IMR-90 (cell line): ENCODE measurements at regions not wholly inside any gene's neighbourhood (a gene's known extent, or its start where the extent isn't known, plus 50 kb on each side); places are given as distances from the start of the nearest gene placed in this dataset.

ENCODE experiments used
- ATAC-seq: fragments of 200-7000 bp; cut with Tn5 transposase; 2 replicates; pipeline ENCODE4 v1.9.1; 2020; ENCODE audit warnings: low read depth, mild to moderate bottlenecking, moderate library complexity
- BruUV-seq: library from RNA; stranded (reverse); fragments of 400-500 nt; replicated peaks from 2 replicates; lab custom pipeline; 2021; lab: Mats Ljungman, UMichigan
- CTCF ChIA-PET: fragments of 300-600 bp; formaldehyde crosslinking; extraction: SDS; loops from one replicate; lab custom pipeline; 2021; ENCODE audit warnings: antibody characterized with exemption; lab: Yijun Ruan, JAX
- POLR2A ChIA-PET: fragments of 300-600 bp; sonication (Branson Sonifier 250); formaldehyde crosslinking; loops from one replicate; lab custom pipeline; 2022; ENCODE audit warnings: antibody characterized with exemption; ENCODE audit not compliant: unreplicated experiment; lab: Charles Lee
- DNase-seq: peaks from one replicate; pipeline ENCODE4 v3.0.0; 2013
- H2AFZ ChIP-seq: replicated peaks from 2 replicates; pipeline ENCODE3; 2013; ENCODE audit warnings: low read length, mild to moderate bottlenecking; ENCODE audit not compliant: poor library complexity
- H2AK5ac ChIP-seq: 2 replicates; pipeline ENCODE4 v1.6.1; 2013; ENCODE audit warnings: low read depth, low read length, inconsistent platforms
- H2AK9ac ChIP-seq: replicated peaks from 2 replicates; pipeline ENCODE3; 2013; ENCODE audit warnings: mild to moderate bottlenecking, low read depth, low read length, moderate library complexity; ENCODE audit not compliant: poor library complexity
- H2BK120ac ChIP-seq: 2 replicates; pipeline ENCODE4 v1.6.1; 2013; ENCODE audit warnings: low read depth, low read length, inconsistent platforms
- H2BK15ac ChIP-seq: 3 replicates; pipeline ENCODE4 v1.6.1; 2013; ENCODE audit warnings: low read depth, low read length, inconsistent platforms
- H2BK20ac ChIP-seq: 2 replicates; pipeline ENCODE4 v1.6.1; 2013; ENCODE audit warnings: low read depth, mild to moderate bottlenecking, inconsistent platforms, low read length, moderate library complexity
- H2BK5ac ChIP-seq: 2 replicates; pipeline ENCODE4 v1.6.1; 2013; ENCODE audit warnings: mild to moderate bottlenecking, low read depth, low read length, inconsistent platforms; ENCODE audit not compliant: poor library complexity, severe bottlenecking
- H3K14ac ChIP-seq: replicated peaks from 2 replicates; pipeline ENCODE4 v1.6.1; 2013; ENCODE audit warnings: low read depth, low read length, inconsistent platforms
- H3K18ac ChIP-seq: 2 replicates; pipeline ENCODE4 v1.6.1; 2013; ENCODE audit warnings: low read depth, low read length, control low read depth
- H3K23ac ChIP-seq: 2 replicates; pipeline ENCODE4 v1.6.1; 2013; ENCODE audit warnings: low read depth, low read length, inconsistent platforms
- H3K27ac ChIP-seq: 2 replicates; pipeline ENCODE4 v1.5.1; 2013; ENCODE audit warnings: mild to moderate bottlenecking, control low read depth, low read length; ENCODE audit not compliant: insufficient read depth
- H3K27me3 ChIP-seq: 2 replicates; pipeline ENCODE4 v1.6.1; 2013; ENCODE audit warnings: low read length; ENCODE audit not compliant: control insufficient read depth, insufficient read depth
- H3K36me3 ChIP-seq: 2 replicates; pipeline ENCODE4 v1.6.1; 2013; ENCODE audit warnings: low read length, mixed read lengths; ENCODE audit not compliant: control insufficient read depth, insufficient read depth
- H3K4ac ChIP-seq: 2 replicates; pipeline ENCODE4 v1.6.1; 2013; ENCODE audit warnings: low read depth, low read length, inconsistent platforms
- H3K4me1 ChIP-seq: 2 replicates; pipeline ENCODE4 v1.6.1; 2013; ENCODE audit warnings: low read length, mixed read lengths; ENCODE audit not compliant: control insufficient read depth, insufficient read depth
- H3K4me2 ChIP-seq: 2 replicates; pipeline ENCODE4 v1.6.1; 2013; ENCODE audit warnings: low read depth, mild to moderate bottlenecking, control low read depth, low read length, moderate library complexity
- H3K4me3 ChIP-seq: 2 replicates; pipeline ENCODE4 v1.5.1; 2013; ENCODE audit warnings: low read depth, mild to moderate bottlenecking, control low read depth, low read length, moderate library complexity; ENCODE audit not compliant: insufficient read depth
- H3K56ac ChIP-seq: 2 replicates; pipeline ENCODE4 v1.6.1; 2013; ENCODE audit warnings: low read length, inconsistent platforms; ENCODE audit not compliant: insufficient read depth; ENCODE audit errors: extremely low read depth
- H3K79me1 ChIP-seq, 2 experiments: 2 replicates each; pipeline ENCODE4 v1.6.1; 2013; ENCODE audit warnings: low read length in 2 of 2, inconsistent platforms in 1 of 2, low read depth in 1 of 2
- H3K9ac ChIP-seq: 2 replicates; pipeline ENCODE4 v1.6.1; 2013; ENCODE audit warnings: low read depth, low read length, control low read depth
- H3K9me1 ChIP-seq: 2 replicates; pipeline ENCODE4 v1.6.1; 2013; ENCODE audit warnings: low read length, inconsistent platforms; ENCODE audit not compliant: insufficient read depth
- H3K9me3 ChIP-seq: 2 replicates; pipeline ENCODE4 v1.6.1; 2013; ENCODE audit warnings: low read length; ENCODE audit not compliant: control insufficient read depth, insufficient read depth
- H4K20me1 ChIP-seq: 2 replicates; pipeline ENCODE4 v1.6.1; 2013; ENCODE audit warnings: low read length, inconsistent platforms; ENCODE audit not compliant: insufficient read depth
- H4K5ac ChIP-seq: 2 replicates; pipeline ENCODE4 v1.6.1; 2013; ENCODE audit warnings: mild to moderate bottlenecking, low read depth, low read length, control low read depth
- H4K8ac ChIP-seq, 2 experiments: 2 replicates each; pipeline ENCODE4 v1.6.1; 2013; ENCODE audit warnings: low read depth in 2 of 2, low read length in 2 of 2, control low read depth in 1 of 2, inconsistent platforms in 1 of 2
- H4K91ac ChIP-seq: 2 replicates; pipeline ENCODE4 v1.6.1; 2013; ENCODE audit warnings: low read depth, low read length, inconsistent platforms; ENCODE audit not compliant: insufficient read depth
- BHLHE40 ChIP-seq: fragments of 150-350 bp; IDR thresholded peaks from 2 replicates; pipeline ENCODE4 v1.6.1; 2016; ENCODE audit warnings: mild to moderate bottlenecking, low read depth, low read length
- CEBPB ChIP-seq: IDR thresholded peaks from 2 replicates; pipeline ENCODE4 v1.6.1; 2012; ENCODE audit warnings: low read depth, low read length, improper control_type of control experiment
- CHD1 ChIP-seq: IDR thresholded peaks from 2 replicates; pipeline ENCODE4 v1.6.1; 2012; ENCODE audit warnings: low read depth, low read length, improper control_type of control experiment
- FOS ChIP-seq: fragments of 150-350 bp; IDR thresholded peaks from 2 replicates; pipeline ENCODE4 v1.6.1; 2016; ENCODE audit warnings: low read depth, low read length
- MAFK ChIP-seq: IDR thresholded peaks from 2 replicates; pipeline ENCODE4 v1.6.1; 2012; ENCODE audit warnings: low read depth, low read length, improper control_type of control experiment
- MAZ ChIP-seq: IDR thresholded peaks from 2 replicates; pipeline ENCODE4 v1.6.1; 2012; ENCODE audit warnings: low read depth, mild to moderate bottlenecking, low read length, improper control_type of control experiment, moderate library complexity, borderline replicate concordance
- MXI1 ChIP-seq: IDR thresholded peaks from 2 replicates; pipeline ENCODE4 v1.6.1; 2012; ENCODE audit warnings: low read depth, mild to moderate bottlenecking, low read length, moderate library complexity, borderline replicate concordance
- NFE2L2 ChIP-seq: fragments of 150-350 bp; IDR thresholded peaks from 2 replicates; pipeline ENCODE4 v1.6.1; 2016; ENCODE audit warnings: low read depth, mild to moderate bottlenecking, low read length
- POLR2A ChIP-seq: IDR thresholded peaks from 2 replicates; pipeline ENCODE4 v1.6.1; 2012; ENCODE audit warnings: mild to moderate bottlenecking, low read depth, low read length
- RAD21 ChIP-seq: IDR thresholded peaks from 2 replicates; pipeline ENCODE4 v1.6.1; 2012; ENCODE audit warnings: low read length, improper control_type of control experiment
- RCOR1 ChIP-seq: IDR thresholded peaks from 2 replicates; pipeline ENCODE4 v1.6.1; 2012; ENCODE audit warnings: mild to moderate bottlenecking, low read length, improper control_type of control experiment; ENCODE audit not compliant: insufficient replicate concordance
- RFX5 ChIP-seq: IDR thresholded peaks from 2 replicates; pipeline ENCODE4 v1.8.0; 2012; ENCODE audit warnings: low read depth, mild to moderate bottlenecking, low read length, moderate library complexity
- SMC3 ChIP-seq: fragments of 150-350 bp; IDR thresholded peaks from 2 replicates; pipeline ENCODE4 v1.6.1; 2016; ENCODE audit warnings: low read depth, mild to moderate bottlenecking, antibody characterized with exemption, low read length, moderate library complexity
- WGBS, 2 experiments: methylation state at CpG; one replicate each; pipeline versions ENCODE4 v1.1.5 to v1.1.7; 2013; ENCODE audit warnings: missing lambda C conversion rate in 2 of 2; ENCODE audit not compliant: insufficient read length in 1 of 2; ENCODE audit errors: extremely low coverage in 2 of 2; 5-methylcytosine and 5-hydroxymethylcytosine counted together
- dilution Hi-C: fragments of 300-500 bp; cut with HindIII; formaldehyde crosslinking; loops from one replicate; pipeline ENCODE4 v1.14.3; 2018; ENCODE audit warnings: low sequenced_read_pairs; ENCODE audit not compliant: unreplicated experiment
- in situ Hi-C: fragments of 300-500 bp; cut with MboI; formaldehyde crosslinking; loops from 3 replicates; pipeline ENCODE4 v1.14.3; 2019; ENCODE audit warnings: low sequenced_read_pairs, inconsistent platforms, mixed read lengths
- intact Hi-C: fragments of 100-400 bp; cut with micrococcal nuclease; formaldehyde crosslinking; loops from 2 replicates; pipeline ENCODE4 v1.10.0; 2022
- TF ChIP-seq, protein P1 (sequence below): fragments of 150-350 bp; IDR thresholded peaks from 2 replicates; pipeline ENCODE4 v1.6.1; 2016; ENCODE audit warnings: low read depth, mild to moderate bottlenecking, low read length, moderate library complexity, borderline replicate concordance
- TF ChIP-seq, protein P2 (sequence below): fragments of 150-350 bp; IDR thresholded peaks from 2 replicates; pipeline ENCODE4 v1.6.1; 2017; ENCODE audit warnings: mild to moderate bottlenecking, antibody characterized with exemption, low read length, low read depth
- TF ChIP-seq, protein P3 (sequence below): conservative IDR thresholded peaks from 2 replicates; pipeline ENCODE4 v1.5.1; 2012; ENCODE audit warnings: mild to moderate bottlenecking, low read depth, low read length, improper control_type of control experiment

DNA sequence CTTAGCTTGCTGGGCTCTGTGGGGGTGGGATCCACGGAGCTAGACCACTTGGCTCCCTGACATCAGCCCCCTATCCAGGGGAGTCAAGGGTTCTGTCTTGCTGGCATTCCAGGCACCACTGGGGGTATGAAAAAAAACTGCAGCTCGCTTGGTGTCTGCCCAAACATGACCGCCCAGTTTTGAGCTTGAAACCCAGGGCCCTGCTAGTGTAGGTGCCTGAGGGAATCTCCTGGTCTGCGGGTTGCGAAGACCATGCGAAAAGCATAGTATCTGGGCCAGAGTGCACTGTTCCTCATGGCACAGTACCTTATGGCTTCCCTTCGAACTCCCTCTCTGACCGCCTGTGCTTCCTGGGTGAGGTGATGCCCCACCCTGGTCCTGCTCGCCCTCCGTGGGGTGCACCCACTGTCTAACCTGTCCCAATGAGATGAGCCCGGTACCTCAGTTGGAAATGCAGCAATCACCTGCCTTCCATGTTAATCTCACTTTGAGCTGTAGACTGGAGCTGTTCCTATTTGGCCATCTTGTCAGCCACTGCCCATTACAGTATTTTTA is 120.8 kb upstream of the TNFSF11 start:
- no peak for TF ChIP-seq CEBPB
- TF ChIP-seq POLR2A, result no peak
- TF ChIP-seq BHLHE40, result no peak
- TF ChIP-seq RCOR1, result no peak
- TF ChIP-seq, protein P1, sequence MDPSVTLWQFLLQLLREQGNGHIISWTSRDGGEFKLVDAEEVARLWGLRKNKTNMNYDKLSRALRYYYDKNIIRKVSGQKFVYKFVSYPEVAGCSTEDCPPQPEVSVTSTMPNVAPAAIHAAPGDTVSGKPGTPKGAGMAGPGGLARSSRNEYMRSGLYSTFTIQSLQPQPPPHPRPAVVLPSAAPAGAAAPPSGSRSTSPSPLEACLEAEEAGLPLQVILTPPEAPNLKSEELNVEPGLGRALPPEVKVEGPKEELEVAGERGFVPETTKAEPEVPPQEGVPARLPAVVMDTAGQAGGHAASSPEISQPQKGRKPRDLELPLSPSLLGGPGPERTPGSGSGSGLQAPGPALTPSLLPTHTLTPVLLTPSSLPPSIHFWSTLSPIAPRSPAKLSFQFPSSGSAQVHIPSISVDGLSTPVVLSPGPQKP, result no peak
- TF ChIP-seq RFX5, result no peak
- TF ChIP-seq MXI1, result no peak
- no peak for TF ChIP-seq RAD21
- TF ChIP-seq, protein P2, sequence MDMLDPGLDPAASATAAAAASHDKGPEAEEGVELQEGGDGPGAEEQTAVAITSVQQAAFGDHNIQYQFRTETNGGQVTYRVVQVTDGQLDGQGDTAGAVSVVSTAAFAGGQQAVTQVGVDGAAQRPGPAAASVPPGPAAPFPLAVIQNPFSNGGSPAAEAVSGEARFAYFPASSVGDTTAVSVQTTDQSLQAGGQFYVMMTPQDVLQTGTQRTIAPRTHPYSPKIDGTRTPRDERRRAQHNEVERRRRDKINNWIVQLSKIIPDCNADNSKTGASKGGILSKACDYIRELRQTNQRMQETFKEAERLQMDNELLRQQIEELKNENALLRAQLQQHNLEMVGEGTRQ, result no peak
- no peak for TF ChIP-seq NFE2L2
- TF ChIP-seq SMC3, result no peak
- no peak for TF ChIP-seq MAZ
- TF ChIP-seq CHD1, result no peak
- TF ChIP-seq, protein P3, sequence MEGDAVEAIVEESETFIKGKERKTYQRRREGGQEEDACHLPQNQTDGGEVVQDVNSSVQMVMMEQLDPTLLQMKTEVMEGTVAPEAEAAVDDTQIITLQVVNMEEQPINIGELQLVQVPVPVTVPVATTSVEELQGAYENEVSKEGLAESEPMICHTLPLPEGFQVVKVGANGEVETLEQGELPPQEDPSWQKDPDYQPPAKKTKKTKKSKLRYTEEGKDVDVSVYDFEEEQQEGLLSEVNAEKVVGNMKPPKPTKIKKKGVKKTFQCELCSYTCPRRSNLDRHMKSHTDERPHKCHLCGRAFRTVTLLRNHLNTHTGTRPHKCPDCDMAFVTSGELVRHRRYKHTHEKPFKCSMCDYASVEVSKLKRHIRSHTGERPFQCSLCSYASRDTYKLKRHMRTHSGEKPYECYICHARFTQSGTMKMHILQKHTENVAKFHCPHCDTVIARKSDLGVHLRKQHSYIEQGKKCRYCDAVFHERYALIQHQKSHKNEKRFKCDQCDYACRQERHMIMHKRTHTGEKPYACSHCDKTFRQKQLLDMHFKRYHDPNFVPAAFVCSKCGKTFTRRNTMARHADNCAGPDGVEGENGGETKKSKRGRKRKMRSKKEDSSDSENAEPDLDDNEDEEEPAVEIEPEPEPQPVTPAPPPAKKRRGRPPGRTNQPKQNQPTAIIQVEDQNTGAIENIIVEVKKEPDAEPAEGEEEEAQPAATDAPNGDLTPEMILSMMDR, result no peak
- TF ChIP-seq FOS, result no peak
- TF ChIP-seq MAFK, result no peak
- Histone ChIP-seq H3K4ac (no peak overlapping the region), H3K14ac (no peak overlapping the region), H3K9ac (no peak overlapping the region), H3K4me3 (no peak overlapping the region), H3K36me3 (no peaks in the 10 kb centered on the region), H3K56ac (no peak overlapping the region), H3K4me1 (no peaks in the 10 kb centered on the region), H3K79me1 (no peaks in the 10 kb centered on the region), H2BK20ac (no peak overlapping the region), H3K9me1 (no peaks in the 10 kb centered on the region), H3K18ac (no peak overlapping the region), H2BK15ac (no peak overlapping the region), H2AFZ (no peak overlapping the region), H4K20me1 (no peaks in the 10 kb centered on the region), H4K5ac (no peak overlapping the region), H2AK9ac (no peak overlapping the region), H3K27ac (no peak overlapping the region), H3K9me3 (no peaks in the 10 kb centered on the region), H2BK5ac (no peak overlapping the region), H4K8ac (no peak overlapping the region), H4K91ac (no peak overlapping the region), H2BK120ac (no peak overlapping the region), H3K27me3 (no peaks in the 10 kb centered on the region), H3K23ac (no peak overlapping the region), H3K4me2 (no peak overlapping the region), H2AK5ac (no peak overlapping the region)
- CTCF ChIA-PET, result no interaction called here
- in situ Hi-C loops (no loop called here), dilution Hi-C loops (no loop called here), intact Hi-C loops (no loop called here)
- DNase-seq (no peak), ATAC-seq (no peak)
- BruUV-seq, result no TSS peak
- 81% methylated on average over 6 of the region's 11 CpGs; no CpG with 5 or more reads in 1 of the 2 experiments for WGBS, 2 experiments
- POLR2A ChIA-PET, result no interaction called here
